CD8-positive, alpha-beta memory T cell (primary cell): ENCODE measurements at regions not wholly inside any gene's neighbourhood (a gene's known extent, or its start where the extent isn't known, plus 50 kb on each side); places are given as distances from the start of the nearest gene placed in this dataset.

ENCODE experiments used
- CTCF ChIA-PET: fragments of 350-600 bp; sonication (Branson Sonifier 250); formaldehyde crosslinking; loops from one replicate; lab custom pipeline; 2021; ENCODE audit warnings: antibody characterized with exemption; lab: Charles Lee
- POLR2A ChIA-PET: fragments of 350-600 bp; sonication (Branson Sonifier 250); formaldehyde crosslinking; loops from one replicate; lab custom pipeline; 2021; ENCODE audit warnings: antibody characterized with exemption; lab: Charles Lee
- DNase-seq, 5 donors: peaks; one replicate each; pipeline versions ENCODE4 v3.0.0 to v3.0.0-alpha.2; 2020 to 2022; ENCODE audit warnings: mixed read lengths in 1 of 5
- H3K27ac ChIP-seq: one replicate; pipeline ENCODE4 v1.7.0; 2013; ENCODE audit warnings: low read depth, mild to moderate bottlenecking, low read length, moderate library complexity
- H3K27me3 ChIP-seq: 2 replicates; pipeline ENCODE4 v1.7.0; 2013; ENCODE audit warnings: low read length, mild to moderate bottlenecking; ENCODE audit not compliant: insufficient read depth, poor library complexity, severe bottlenecking
- H3K36me3 ChIP-seq: 2 replicates; pipeline ENCODE4 v1.7.0; 2013; ENCODE audit warnings: mild to moderate bottlenecking, low read length, moderate library complexity; ENCODE audit not compliant: insufficient read depth
- H3K4me1 ChIP-seq: 2 replicates; pipeline ENCODE4 v1.7.0; 2013; ENCODE audit warnings: mild to moderate bottlenecking, low read length, moderate library complexity; ENCODE audit not compliant: insufficient read depth
- H3K4me3 ChIP-seq: 2 replicates; pipeline ENCODE4 v1.7.0; 2013; ENCODE audit warnings: mild to moderate bottlenecking, low read length
- H3K9me3 ChIP-seq: 2 replicates; pipeline ENCODE4 v1.7.0; 2013; ENCODE audit warnings: mild to moderate bottlenecking, low read length
- H3K27ac Mint-ChIP-seq, 8 donors: one replicate each; pipeline ENCODE4 v1.8.0; 2020 to 2021; ENCODE audit warnings: mixed read lengths in 8 of 8, mild to moderate bottlenecking in 6 of 8, inconsistent platforms in 3 of 8, moderate library complexity in 3 of 8
- H3K27me3 Mint-ChIP-seq, 2 donors: one replicate each; pipeline ENCODE4 v1.8.0; 2020 to 2021; ENCODE audit warnings: mixed read lengths in 2 of 2, mild to moderate bottlenecking in 1 of 2, moderate library complexity in 1 of 2
- H3K36me3 Mint-ChIP-seq, 3 donors: one replicate each; pipeline ENCODE4 v1.8.0; 2020 to 2021; ENCODE audit warnings: mixed read lengths in 3 of 3, inconsistent platforms in 1 of 3, mild to moderate bottlenecking in 1 of 3
- H3K4me1 Mint-ChIP-seq, 3 donors: one replicate each; pipeline ENCODE4 v1.8.0; 2020 to 2021; ENCODE audit warnings: mixed read lengths in 3 of 3, inconsistent platforms in 1 of 3, mild to moderate bottlenecking in 1 of 3
- H3K4me3 Mint-ChIP-seq, 7 donors: one replicate each; pipeline ENCODE4 v1.8.0; 2020 to 2021; ENCODE audit warnings: mixed read lengths in 7 of 7, mild to moderate bottlenecking in 6 of 7, moderate library complexity in 4 of 7, inconsistent platforms in 2 of 7
- H3K9me3 Mint-ChIP-seq, 5 donors: one replicate each; pipeline ENCODE4 v1.8.0; 2020 to 2022; ENCODE audit warnings: mixed read lengths in 5 of 5, mild to moderate bottlenecking in 3 of 5, moderate library complexity in 2 of 5, inconsistent platforms in 1 of 5

DNA sequence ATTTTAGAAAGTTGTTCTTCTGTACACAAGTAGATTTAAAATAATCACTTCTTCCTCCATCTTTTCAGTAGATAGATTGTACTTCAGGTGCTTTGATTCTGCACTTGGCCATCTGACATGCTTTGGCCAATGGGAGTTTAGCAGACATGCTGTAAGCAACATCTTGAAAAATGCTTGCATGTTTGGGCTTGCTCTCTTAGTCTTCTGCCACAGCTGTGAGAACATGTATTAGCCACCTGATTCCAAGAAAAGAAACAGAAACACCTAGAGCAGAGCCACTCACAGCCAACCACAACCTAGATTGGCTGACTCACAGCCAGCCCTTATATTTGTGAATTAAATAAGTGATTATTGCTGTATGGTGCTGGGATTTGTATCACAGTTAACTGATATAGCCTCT is 70.2 kb upstream of the GADL1 start:
- H3K27me3 Mint-ChIP-seq = peaks cover 1 to 18% of the 10 kb centered on the region in 2 donors
- H3K4me3 ChIP-seq = no peak overlapping the region
- DNase-seq = no peak
- no peaks in the 10 kb centered on the region for H3K4me1 Mint-ChIP-seq
- CTCF ChIA-PET = no interaction called here
- no peaks in the 10 kb centered on the region for H3K9me3 Mint-ChIP-seq
- POLR2A ChIA-PET = no interaction called here
- no peak overlapping the region for H3K27ac ChIP-seq
- H3K36me3 ChIP-seq = no peaks in the 10 kb centered on the region
- no peak overlapping the region for H3K27ac Mint-ChIP-seq
- no peaks in the 10 kb centered on the region for H3K4me1 ChIP-seq
- H3K36me3 Mint-ChIP-seq = peaks cover 0 to 1% (median 0%) of the 10 kb centered on the region in 3 donors
- H3K4me3 Mint-ChIP-seq = no peak overlapping the region
- H3K9me3 ChIP-seq = no peaks in the 10 kb centered on the region
- H3K27me3 ChIP-seq = no peaks in the 10 kb centered on the region

DNA sequence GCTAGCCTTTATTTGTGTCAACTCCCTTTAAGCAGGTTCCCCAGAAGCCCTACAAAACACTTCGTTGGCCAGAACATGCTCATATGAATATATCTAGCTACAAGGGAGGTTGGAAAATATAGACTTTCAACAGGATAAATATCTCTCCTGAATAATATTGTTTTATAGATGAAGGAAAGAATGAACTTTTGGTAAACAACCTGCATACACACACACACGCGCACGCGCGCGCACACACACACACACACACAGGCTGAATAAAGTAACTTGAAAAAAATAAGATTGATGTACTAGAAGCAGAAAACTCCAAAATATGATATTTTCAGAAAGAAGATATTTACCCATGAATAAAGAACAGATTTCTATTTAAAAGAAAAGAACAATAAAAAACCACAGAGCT is 72.4 kb upstream of the GADL1 start:
- Mint-ChIP-seq H3K27me3 (peaks cover 1 to 18% of the 10 kb centered on the region in 2 donors), H3K27ac (no peak overlapping the region), H3K36me3 (no peaks in the 10 kb centered on the region), H3K4me1 (peaks cover 0 to 6% (median 5%) of the 10 kb centered on the region in 3 donors), H3K4me3 (no peak overlapping the region), H3K9me3 (no peaks in the 10 kb centered on the region)
- H3K4me1 ChIP-seq = no peaks in the 10 kb centered on the region
- H3K4me3 ChIP-seq = no peak overlapping the region
- CTCF ChIA-PET = no interaction called here
- H3K27ac ChIP-seq = no peak overlapping the region
- no peaks in the 10 kb centered on the region for H3K27me3 ChIP-seq
- no peaks in the 10 kb centered on the region for H3K9me3 ChIP-seq
- POLR2A ChIA-PET = no interaction called here
- H3K36me3 ChIP-seq = no peaks in the 10 kb centered on the region
- DNase-seq = no peak

DNA sequence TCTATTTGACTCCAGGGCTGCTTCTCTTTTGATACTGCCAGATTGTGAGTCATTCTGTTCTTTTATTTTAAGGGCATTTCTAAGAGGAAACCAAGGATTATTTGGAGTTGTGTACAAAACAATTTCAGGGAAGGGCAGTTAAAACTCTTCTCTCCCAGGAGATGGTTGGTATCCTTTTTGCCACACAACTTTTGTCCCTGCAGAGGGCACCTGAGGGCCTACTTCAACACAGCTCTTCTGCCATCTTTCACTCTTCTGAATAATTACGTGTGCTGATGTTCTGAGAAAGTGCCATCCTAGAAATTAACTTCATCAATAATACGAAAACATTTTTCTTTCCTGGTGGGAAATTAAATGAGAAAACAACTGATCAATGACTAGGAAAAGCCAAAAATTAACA is 75.7 kb upstream of the GADL1 start:
- no peak for DNase-seq
- H3K4me1 ChIP-seq = no peaks in the 10 kb centered on the region
- H3K9me3 Mint-ChIP-seq = no peaks in the 10 kb centered on the region
- H3K36me3 ChIP-seq = no peaks in the 10 kb centered on the region
- no peak overlapping the region for H3K4me3 ChIP-seq
- H3K9me3 ChIP-seq = no peaks in the 10 kb centered on the region
- no peaks in the 10 kb centered on the region for H3K36me3 Mint-ChIP-seq
- H3K27ac Mint-ChIP-seq = no peak overlapping the region
- H3K4me1 Mint-ChIP-seq = peaks cover 0 to 6% (median 5%) of the 10 kb centered on the region in 3 donors
- no peak overlapping the region for H3K27ac ChIP-seq
- ChIA-PET POLR2A (no interaction called here), CTCF (no interaction called here)
- H3K27me3 ChIP-seq = no peaks in the 10 kb centered on the region
- H3K4me3 Mint-ChIP-seq = no peak overlapping the region
- H3K27me3 Mint-ChIP-seq = peaks cover 1 to 11% of the 10 kb centered on the region in 2 donors

DNA sequence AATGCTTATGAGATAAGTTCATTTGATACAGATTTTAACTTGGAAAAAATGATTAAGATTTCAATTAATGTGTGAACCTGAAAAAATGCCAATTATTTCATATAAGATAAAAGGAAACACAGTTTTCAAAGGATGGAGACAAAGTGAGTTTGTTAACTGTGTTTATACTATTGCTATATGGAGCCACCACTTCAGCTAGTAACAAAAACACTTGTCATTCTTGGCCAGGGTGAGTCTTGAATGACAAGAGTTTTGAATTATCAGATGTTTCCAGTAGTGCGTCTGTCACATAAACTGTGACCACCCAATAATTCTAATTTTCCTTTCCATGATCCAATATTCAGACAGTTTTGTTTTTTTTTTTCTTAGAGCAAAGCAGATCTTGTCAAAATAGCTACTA is 78.0 kb upstream of the GADL1 start:
- CTCF ChIA-PET = no interaction called here

DNA sequence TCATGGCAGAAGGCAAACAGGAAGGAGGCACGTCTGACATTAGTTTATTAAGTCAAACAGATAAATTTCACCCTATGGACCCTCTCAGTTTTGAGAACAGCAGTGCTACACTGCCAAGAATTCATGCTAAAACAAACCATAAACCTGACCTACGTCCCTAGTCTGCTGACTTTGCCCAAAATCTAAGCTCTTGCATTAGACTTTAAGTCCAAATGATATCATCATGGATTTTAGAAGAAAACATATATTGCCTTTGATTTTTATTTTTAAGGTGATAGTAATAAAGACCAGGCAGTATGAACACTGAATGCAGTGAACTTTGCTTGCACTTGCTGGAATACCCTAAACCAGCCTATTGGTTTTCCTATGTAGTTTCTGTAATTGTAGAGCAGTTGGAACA is 79.6 kb upstream of the GADL1 start:
- H3K27me3 Mint-ChIP-seq = no peaks in the 10 kb centered on the region
- POLR2A ChIA-PET = no interaction called here
- H3K4me1 Mint-ChIP-seq = peaks cover 0 to 6% (median 5%) of the 10 kb centered on the region in 3 donors
- CTCF ChIA-PET = no interaction called here
- H3K4me3 ChIP-seq = no peak overlapping the region
- no peaks in the 10 kb centered on the region for H3K9me3 ChIP-seq
- H3K36me3 ChIP-seq = no peaks in the 10 kb centered on the region
- H3K4me3 Mint-ChIP-seq = no peak overlapping the region
- DNase-seq = no peak
- no peak overlapping the region for H3K27ac Mint-ChIP-seq
- H3K27me3 ChIP-seq = no peaks in the 10 kb centered on the region
- no peaks in the 10 kb centered on the region for H3K36me3 Mint-ChIP-seq
- H3K4me1 ChIP-seq = no peaks in the 10 kb centered on the region
- H3K9me3 Mint-ChIP-seq = no peaks in the 10 kb centered on the region
- no peak overlapping the region for H3K27ac ChIP-seq

More for the DNA sequence above, 78.0 kb upstream of the GADL1 start:
- Histone ChIP-seq H3K27ac (no peak overlapping the region), H3K4me3 (no peak overlapping the region), H3K4me1 (no peaks in the 10 kb centered on the region), H3K9me3 (no peaks in the 10 kb centered on the region), H3K27me3 (no peaks in the 10 kb centered on the region), H3K36me3 (no peaks in the 10 kb centered on the region)
- Mint-ChIP-seq H3K27me3 (peaks cover 0 to 1% of the 10 kb centered on the region in 2 donors), H3K27ac (no peak overlapping the region), H3K4me1 (peaks cover 0 to 6% (median 5%) of the 10 kb centered on the region in 3 donors), H3K4me3 (no peak overlapping the region), H3K36me3 (no peaks in the 10 kb centered on the region), H3K9me3 (no peaks in the 10 kb centered on the region)
- POLR2A ChIA-PET = no interaction called here
- DNase-seq = no peak

DNA sequence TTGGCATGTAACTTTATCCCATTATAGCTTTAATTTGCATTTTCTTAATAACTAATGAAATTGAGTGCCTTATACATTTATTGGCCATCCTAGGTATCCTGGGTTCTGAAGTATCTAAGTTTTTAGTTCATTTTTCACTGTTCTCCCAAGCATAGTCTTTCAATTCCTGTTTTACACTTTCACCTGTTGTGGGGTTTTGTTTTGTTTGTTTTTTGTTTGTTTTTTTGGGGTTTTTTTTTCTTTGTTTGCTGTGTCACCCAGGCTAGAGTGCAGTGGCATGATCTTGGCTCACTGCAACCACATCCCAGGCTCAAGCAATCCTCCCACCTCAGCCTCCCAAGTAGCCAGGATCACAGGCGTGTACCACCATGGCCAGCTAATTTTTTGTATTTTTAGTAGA is 83.1 kb upstream of the GADL1 start:
- Mint-ChIP-seq H3K36me3 (no peaks in the 10 kb centered on the region), H3K4me1 (no peaks in the 10 kb centered on the region), H3K9me3 (no peaks in the 10 kb centered on the region), H3K4me3 (no peak overlapping the region), H3K27me3 (peaks cover 2 to 5% of the 10 kb centered on the region in 2 donors), H3K27ac (no peak overlapping the region)
- no peak for DNase-seq
- Histone ChIP-seq H3K36me3 (no peaks in the 10 kb centered on the region), H3K9me3 (no peaks in the 10 kb centered on the region), H3K27ac (no peak overlapping the region), H3K27me3 (no peaks in the 10 kb centered on the region), H3K4me3 (no peak overlapping the region), H3K4me1 (no peaks in the 10 kb centered on the region)
- ChIA-PET CTCF (no interaction called here), POLR2A (no interaction called here)

DNA sequence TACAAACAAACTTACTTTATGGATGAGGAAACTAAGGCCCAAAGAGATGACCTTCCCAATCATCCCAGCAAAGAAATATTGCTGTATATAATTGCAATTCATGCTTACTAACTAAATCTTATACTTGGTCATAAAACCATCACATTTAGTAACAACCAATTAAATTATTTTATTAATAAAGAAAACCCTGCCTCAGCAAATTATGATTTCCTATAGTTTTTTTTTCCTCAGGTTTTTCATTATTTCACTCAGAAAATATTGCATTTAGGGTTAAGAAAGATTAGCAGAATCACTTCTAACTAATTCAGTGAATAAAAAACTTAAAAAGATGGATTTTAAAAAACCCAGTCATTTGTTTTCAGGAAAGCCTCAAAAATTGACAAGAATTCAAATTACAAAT is 86.5 kb upstream of the GADL1 start:
- ChIA-PET POLR2A (no interaction called here), CTCF (no interaction called here)
- Histone ChIP-seq H3K9me3 (no peaks in the 10 kb centered on the region), H3K36me3 (no peaks in the 10 kb centered on the region), H3K27ac (no peak overlapping the region), H3K4me3 (no peak overlapping the region), H3K27me3 (no peaks in the 10 kb centered on the region), H3K4me1 (no peaks in the 10 kb centered on the region)
- Mint-ChIP-seq H3K4me3 (no peak overlapping the region), H3K9me3 (no peaks in the 10 kb centered on the region), H3K27me3 (peaks cover 5 to 16% of the 10 kb centered on the region in 2 donors), H3K4me1 (no peaks in the 10 kb centered on the region), H3K36me3 (no peaks in the 10 kb centered on the region), H3K27ac (no peak overlapping the region)
- DNase-seq = no peak

DNA sequence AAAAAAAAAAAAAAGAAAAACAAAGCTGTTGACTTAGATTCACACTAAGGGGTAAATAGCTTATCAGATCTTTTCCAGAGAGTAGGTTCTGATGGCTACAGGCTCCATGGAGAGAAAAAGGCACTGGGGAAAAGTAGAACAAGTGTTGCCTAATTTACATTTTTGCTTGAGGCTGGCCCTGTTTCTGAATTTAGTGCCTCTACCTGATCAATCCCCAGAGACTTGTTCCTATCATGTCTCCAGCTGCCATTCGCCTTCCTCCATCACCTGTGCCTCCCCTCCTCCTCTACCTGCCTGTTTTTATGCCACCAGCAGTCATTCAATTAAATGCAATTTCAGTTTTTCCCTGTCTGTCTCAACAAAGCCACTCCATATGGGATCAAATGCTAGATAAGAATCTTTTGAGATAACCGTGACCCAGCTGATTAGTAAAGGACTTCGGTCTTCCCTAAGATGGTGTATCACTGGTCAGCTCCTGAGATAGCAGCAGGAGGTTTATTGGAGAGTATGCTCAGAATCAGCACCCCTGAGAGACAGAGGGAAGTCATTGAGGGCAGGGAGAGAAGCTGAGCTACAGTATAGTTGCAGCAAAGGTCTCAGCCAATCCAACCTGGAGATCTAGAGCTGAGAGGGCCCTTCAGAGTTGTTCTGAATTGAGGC is 88.1 kb upstream of the GADL1 start:
- Mint-ChIP-seq H3K4me1 (no peaks in the 10 kb centered on the region), H3K36me3 (no peaks in the 10 kb centered on the region), H3K27ac (peak overlapping the region in 1 of 8 donors; percentile 67), H3K4me3 (no peak overlapping the region), H3K27me3 (peaks cover 7 to 16% of the 10 kb centered on the region in 2 donors), H3K9me3 (no peaks in the 10 kb centered on the region)
- DNase-seq = no peak
- Histone ChIP-seq H3K27me3 (no peaks in the 10 kb centered on the region), H3K4me3 (no peak overlapping the region), H3K36me3 (no peaks in the 10 kb centered on the region), H3K4me1 (no peaks in the 10 kb centered on the region), H3K27ac (no peak overlapping the region), H3K9me3 (no peaks in the 10 kb centered on the region)
- ChIA-PET CTCF (no interaction called here), POLR2A (no interaction called here)
